ENCODE measurements at regions not wholly inside any gene's neighbourhood (a gene's known extent, or its start where the extent isn't known, plus 50 kb on each side); places are given as distances from the start of the nearest gene placed in this dataset.

- ChIA-PET POLR2A (no interaction called here), CTCF (no interaction called here)
- H3K9me3 Mint-ChIP-seq, result no peaks in the 10 kb centered on the region
- DNase-seq (no peak), ATAC-seq (no peak)
- no peaks in the 10 kb centered on the region for H3K27me3 Mint-ChIP-seq
- no peaks in the 10 kb centered on the region for H3K36me3 Mint-ChIP-seq (ENCODE audit: low read depth)
- no peak overlapping the region for H3K4me3 Mint-ChIP-seq
- intact Hi-C loops (cut with micrococcal nuclease), result no loop called here
- TF ChIP-seq, protein P1, sequence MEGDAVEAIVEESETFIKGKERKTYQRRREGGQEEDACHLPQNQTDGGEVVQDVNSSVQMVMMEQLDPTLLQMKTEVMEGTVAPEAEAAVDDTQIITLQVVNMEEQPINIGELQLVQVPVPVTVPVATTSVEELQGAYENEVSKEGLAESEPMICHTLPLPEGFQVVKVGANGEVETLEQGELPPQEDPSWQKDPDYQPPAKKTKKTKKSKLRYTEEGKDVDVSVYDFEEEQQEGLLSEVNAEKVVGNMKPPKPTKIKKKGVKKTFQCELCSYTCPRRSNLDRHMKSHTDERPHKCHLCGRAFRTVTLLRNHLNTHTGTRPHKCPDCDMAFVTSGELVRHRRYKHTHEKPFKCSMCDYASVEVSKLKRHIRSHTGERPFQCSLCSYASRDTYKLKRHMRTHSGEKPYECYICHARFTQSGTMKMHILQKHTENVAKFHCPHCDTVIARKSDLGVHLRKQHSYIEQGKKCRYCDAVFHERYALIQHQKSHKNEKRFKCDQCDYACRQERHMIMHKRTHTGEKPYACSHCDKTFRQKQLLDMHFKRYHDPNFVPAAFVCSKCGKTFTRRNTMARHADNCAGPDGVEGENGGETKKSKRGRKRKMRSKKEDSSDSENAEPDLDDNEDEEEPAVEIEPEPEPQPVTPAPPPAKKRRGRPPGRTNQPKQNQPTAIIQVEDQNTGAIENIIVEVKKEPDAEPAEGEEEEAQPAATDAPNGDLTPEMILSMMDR (IDR thresholded peaks at IDR 0.05), result no peak
- H3K4me1 Mint-ChIP-seq (ENCODE audit: low read depth), result no peaks in the 10 kb centered on the region
- no peak overlapping the region for H3K27ac Mint-ChIP-seq
Measured at GRCh38 chr5:58043032-58043945, 416.6 kb downstream of the PLK2 start.

- Mint-ChIP-seq H3K4me1 (ENCODE audit: low read depth) (no peaks in the 10 kb centered on the region), H3K27ac (no peak overlapping the region), H3K27me3 (no peaks in the 10 kb centered on the region), H3K36me3 (ENCODE audit: low read depth) (no peaks in the 10 kb centered on the region), H3K4me3 (no peak overlapping the region), H3K9me3 (no peaks in the 10 kb centered on the region)
- ChIA-PET CTCF (no interaction called here), POLR2A (no interaction called here)
- DNase-seq (no peak), ATAC-seq (no peak)
- intact Hi-C loops (cut with micrococcal nuclease), result no loop called here
- TF ChIP-seq, protein P1 (IDR thresholded peaks at IDR 0.05), result no peak
Measured at GRCh38 chr5:58041884-58042283, 418.0 kb downstream of the PLK2 start.

DNA sequence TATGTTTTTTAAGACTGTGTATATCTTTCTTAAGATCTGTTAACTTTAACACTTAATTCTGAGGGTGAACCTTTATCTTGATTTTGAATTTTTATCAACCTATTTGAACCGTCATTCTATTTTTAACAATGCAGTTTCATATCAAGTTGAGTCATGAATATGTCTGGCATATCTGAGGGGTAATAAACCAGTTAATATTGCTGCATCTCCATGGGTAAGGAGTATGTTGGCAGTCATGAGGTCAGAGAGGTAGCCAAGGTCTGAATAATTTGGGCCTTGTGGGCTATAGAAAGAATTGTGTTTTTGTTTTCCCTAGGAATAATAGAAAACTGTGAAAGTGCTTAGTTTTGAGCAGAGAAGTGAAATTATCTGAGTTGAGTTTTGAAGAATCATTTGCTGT is 419.0 kb downstream of the PLK2 start:
- Mint-ChIP-seq H3K9me3 (no peaks in the 10 kb centered on the region), H3K4me3 (no peak overlapping the region), H3K4me1 (ENCODE audit: low read depth) (no peaks in the 10 kb centered on the region), H3K36me3 (ENCODE audit: low read depth) (no peaks in the 10 kb centered on the region), H3K27me3 (no peaks in the 10 kb centered on the region), H3K27ac (no peak overlapping the region)
- intact Hi-C loops (cut with micrococcal nuclease), result no loop called here
- ATAC-seq (no peak), DNase-seq (no peak)
- POLR2A ChIA-PET, result no interaction called here
- TF ChIP-seq, protein P1 (IDR thresholded peaks at IDR 0.05), result no peak
- CTCF ChIA-PET, result no interaction called here

DNA sequence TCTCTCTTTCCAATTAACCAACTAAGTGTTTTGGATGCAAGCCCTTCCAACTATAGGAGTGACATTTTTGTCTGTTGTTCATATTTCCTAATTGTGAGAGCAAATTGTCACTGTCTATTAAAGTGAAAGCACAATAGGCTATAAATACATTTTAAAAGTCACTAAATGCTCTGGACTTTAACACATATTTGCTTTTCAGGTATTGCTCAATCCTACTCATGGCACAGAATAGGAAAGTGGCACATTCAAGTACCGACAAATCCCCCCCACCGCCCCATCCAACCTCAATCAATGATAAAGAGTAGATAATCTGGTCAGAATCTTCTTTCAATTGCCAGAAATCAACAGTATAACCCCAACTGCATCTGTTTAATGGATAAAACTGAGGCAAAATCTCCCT is 419.8 kb downstream of the PLK2 start:
- TF ChIP-seq, protein P1 (IDR thresholded peaks at IDR 0.05), result no peak
- Mint-ChIP-seq H3K4me1 (ENCODE audit: low read depth) (no peaks in the 10 kb centered on the region), H3K27ac (no peak overlapping the region), H3K4me3 (no peak overlapping the region), H3K9me3 (no peaks in the 10 kb centered on the region), H3K36me3 (ENCODE audit: low read depth) (no peaks in the 10 kb centered on the region), H3K27me3 (no peaks in the 10 kb centered on the region)
- DNase-seq, result no peak
- ATAC-seq, result no peak
- ChIA-PET POLR2A (no interaction called here), CTCF (no interaction called here)
- intact Hi-C loops (cut with micrococcal nuclease), result no loop called here

DNA sequence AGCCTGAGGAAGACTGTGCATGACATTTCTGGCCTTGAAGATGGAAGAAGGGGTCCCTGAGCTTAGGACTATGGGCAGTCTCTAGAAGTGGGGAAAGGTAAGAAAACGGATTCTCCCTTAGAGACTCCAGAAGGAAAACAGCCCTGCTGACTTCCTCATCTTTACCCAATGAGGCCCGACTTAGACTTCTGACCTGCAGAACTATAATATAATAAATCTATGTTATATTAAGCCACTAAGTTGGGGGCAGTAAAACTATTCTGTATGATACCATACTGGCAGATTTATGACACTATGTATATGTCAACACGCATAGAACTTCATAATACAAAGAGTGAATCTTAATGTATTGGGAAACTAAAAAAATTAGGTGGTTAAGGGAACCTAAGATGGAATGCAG is 422.0 kb downstream of the PLK2 start:
- intact Hi-C loops (cut with micrococcal nuclease), result no loop called here
- DNase-seq, result no peak
- POLR2A ChIA-PET, result no interaction called here
- Mint-ChIP-seq H3K27me3 (no peaks in the 10 kb centered on the region), H3K4me3 (no peak overlapping the region), H3K9me3 (no peaks in the 10 kb centered on the region), H3K36me3 (ENCODE audit: low read depth) (no peaks in the 10 kb centered on the region), H3K4me1 (ENCODE audit: low read depth) (no peaks in the 10 kb centered on the region), H3K27ac (no peak overlapping the region)
- ATAC-seq, result no peak
- TF ChIP-seq, protein P1 (IDR thresholded peaks at IDR 0.05), result no peak
- CTCF ChIA-PET, result no interaction called here
